MM.1S (cell line): ENCODE measurements at regions not wholly inside any gene's neighbourhood (a gene's known extent, or its start where the extent isn't known, plus 50 kb on each side); places are given as distances from the start of the nearest gene placed in this dataset.

Experiments used
- DNase-seq: peaks from one replicate; pipeline ENCODE4 v3.0.0-alpha.2; 2015
- H2AFZ ChIP-seq: fragments of 300-600 bp; sonication (generic); 2 replicates; pipeline ENCODE4 v1.6.0; 2016; ENCODE audit warnings: antibody characterized with exemption, low read length
- H3F3A ChIP-seq: fragments of 300-600 bp; sonication (generic); 2 replicates; pipeline ENCODE4 v1.6.1; 2016; ENCODE audit warnings: mild to moderate bottlenecking, antibody characterized with exemption, low read length, moderate library complexity, mixed read lengths; ENCODE audit not compliant: insufficient read depth
- H3K27ac ChIP-seq: fragments of 300-600 bp; sonication (generic); 2 replicates; pipeline ENCODE4 v1.5.1; 2016; ENCODE audit warnings: mild to moderate bottlenecking, low read length
- H3K27me3 ChIP-seq: fragments of 300-600 bp; sonication (generic); replicated peaks from 2 replicates; pipeline ENCODE4 v1.6.0; 2016; ENCODE audit warnings: low read length; ENCODE audit not compliant: insufficient read depth
- H3K36me3 ChIP-seq: fragments of 300-600 bp; sonication (generic); replicated peaks from 2 replicates; pipeline ENCODE4 v1.6.1; 2016; ENCODE audit warnings: mild to moderate bottlenecking, low read length, mixed read lengths; ENCODE audit not compliant: insufficient read depth
- H3K4me1 ChIP-seq: fragments of 300-600 bp; sonication (generic); 2 replicates; pipeline ENCODE4 v1.6.1; 2016; ENCODE audit warnings: low read length, mixed read lengths
- H3K4me2 ChIP-seq: fragments of 300-600 bp; sonication (generic); 2 replicates; pipeline ENCODE4 v1.6.0; 2016; ENCODE audit warnings: low read depth, low read length
- H3K4me3 ChIP-seq: fragments of 300-600 bp; sonication (generic); 2 replicates; pipeline ENCODE4 v1.5.1; 2016; ENCODE audit warnings: low read length, mixed read lengths
- H3K79me2 ChIP-seq: fragments of 300-600 bp; sonication (generic); 2 replicates; pipeline ENCODE4 v1.6.1; 2016; ENCODE audit warnings: mixed run types, low read length, mixed read lengths
- H3K9ac ChIP-seq: fragments of 300-600 bp; sonication (generic); 2 replicates; pipeline ENCODE4 v1.6.1; 2016; ENCODE audit warnings: low read length, mixed read lengths
- H3K9me2 ChIP-seq: fragments of 300-600 bp; sonication (generic); replicated peaks from 2 replicates; pipeline ENCODE4 v1.6.1; 2016; ENCODE audit warnings: mild to moderate bottlenecking, low read length, mixed read lengths; ENCODE audit not compliant: insufficient read depth
- H3K9me3 ChIP-seq: fragments of 300-600 bp; sonication (generic); replicated peaks from 2 replicates; pipeline ENCODE4 v1.6.1; 2016; ENCODE audit warnings: mild to moderate bottlenecking, low read length, mixed read lengths; ENCODE audit not compliant: insufficient read depth
- H4K20me1 ChIP-seq: fragments of 300-600 bp; sonication (generic); 2 replicates; pipeline ENCODE4 v1.6.1; 2016; ENCODE audit warnings: mild to moderate bottlenecking, low read length, moderate library complexity, mixed read lengths; ENCODE audit not compliant: insufficient read depth
- CTCF ChIP-seq: fragments of 300-600 bp; sonication (generic); IDR thresholded peaks from 2 replicates; pipeline ENCODE4 v1.5.1; 2016; ENCODE audit warnings: antibody characterized with exemption, low read length, mixed read lengths
- EZH2 ChIP-seq: fragments of 300-600 bp; sonication (generic); optimal IDR thresholded peaks from 2 replicates; pipeline ENCODE3; 2017; ENCODE audit warnings: low read depth, mild to moderate bottlenecking, antibody characterized with exemption, low read length, mixed read lengths
- EZH2phosphoT487 ChIP-seq: fragments of 300-600 bp; sonication (generic); IDR thresholded peaks from 2 replicates; pipeline ENCODE4 v1.6.1; 2018; ENCODE audit warnings: antibody characterized with exemption, low read length

GRCh38 chr20:63108247-63108646, 101.5 kb upstream of the BHLHE23 start:
- Histone ChIP-seq H3K36me3 (no peaks in the 10 kb centered on the region), H3K4me2 (no peak overlapping the region), H4K20me1 (no peaks in the 10 kb centered on the region), H3K79me2 (no peaks in the 10 kb centered on the region), H3K9ac (no peak overlapping the region), H3F3A (no peaks in the 10 kb centered on the region), H2AFZ (no peak overlapping the region), H3K4me1 (no peaks in the 10 kb centered on the region), H3K9me3 (no peaks in the 10 kb centered on the region), H3K4me3 (no peak overlapping the region), H3K27me3 (peaks cover 87% of the 10 kb centered on the region), H3K27ac (no peak overlapping the region), H3K9me2 (no peaks in the 10 kb centered on the region)
- no peak for DNase-seq
- TF ChIP-seq EZH2phosphoT487 (no peak), CTCF (no peak), EZH2 (no peak)

- Histone ChIP-seq H3K9ac (no peak overlapping the region), H3K9me2 (no peaks in the 10 kb centered on the region), H3K27ac (no peak overlapping the region), H3K9me3 (no peaks in the 10 kb centered on the region), H3F3A (no peaks in the 10 kb centered on the region), H4K20me1 (no peaks in the 10 kb centered on the region), H3K36me3 (no peaks in the 10 kb centered on the region), H2AFZ (no peak overlapping the region), H3K4me3 (no peak overlapping the region), H3K4me2 (no peak overlapping the region), H3K4me1 (no peaks in the 10 kb centered on the region), H3K27me3 (peaks cover 80% of the 10 kb centered on the region), H3K79me2 (no peaks in the 10 kb centered on the region)
- no peak for DNase-seq
- no peak for TF ChIP-seq EZH2phosphoT487
- no peak for TF ChIP-seq EZH2
- TF ChIP-seq CTCF = no peak
Measured at GRCh38 chr20:63107449-63108200, 100.9 kb upstream of the BHLHE23 start.

GRCh38 chr20:63106765-63107448, 100.1 kb upstream of the BHLHE23 start:
- Histone ChIP-seq H3K36me3 (no peaks in the 10 kb centered on the region), H3K27me3 (peaks cover 77% of the 10 kb centered on the region), H3K9me3 (no peaks in the 10 kb centered on the region), H3F3A (no peaks in the 10 kb centered on the region), H3K4me3 (no peak overlapping the region), H3K79me2 (no peaks in the 10 kb centered on the region), H2AFZ (no peak overlapping the region), H3K4me2 (no peak overlapping the region), H4K20me1 (no peaks in the 10 kb centered on the region), H3K9me2 (no peaks in the 10 kb centered on the region), H3K4me1 (no peaks in the 10 kb centered on the region), H3K27ac (no peak overlapping the region), H3K9ac (no peak overlapping the region)
- DNase-seq = no peak
- no peak for TF ChIP-seq EZH2phosphoT487
- TF ChIP-seq CTCF = no peak
- no peak for TF ChIP-seq EZH2
